ENCODE measurements at regions not wholly inside any gene's neighbourhood (a gene's known extent, or its start where the extent isn't known, plus 50 kb on each side); places are given as distances from the start of the nearest gene placed in this dataset.

GRCh38 chr4:158015241-158015640 lies 157.6 kb downstream of the GASK1B start:
- no peak for DNase-seq
- Mint-ChIP-seq H3K36me3 (ENCODE audit: unreplicated experiment) (no peaks in the 10 kb centered on the region), H3K4me3 (ENCODE audit: unreplicated experiment) (no peak overlapping the region), H3K27ac (ENCODE audit: unreplicated experiment) (no peak overlapping the region), H3K4me1 (ENCODE audit: low read depth, unreplicated experiment) (peaks cover 2% of the 10 kb centered on the region), H3K27me3 (ENCODE audit: unreplicated experiment) (no peaks in the 10 kb centered on the region), H3K9me3 (ENCODE audit: unreplicated experiment) (no peaks in the 10 kb centered on the region)
- TF ChIP-seq CTCF (IDR thresholded peaks at IDR 0.05; ENCODE audit: partially characterized antibody, unreplicated experiment): no peak

GRCh38 chr4:158013858-158014257 lies 159.0 kb downstream of the GASK1B start:
- no peaks in the 10 kb centered on the region for H3K36me3 Mint-ChIP-seq (ENCODE audit: unreplicated experiment)

DNA sequence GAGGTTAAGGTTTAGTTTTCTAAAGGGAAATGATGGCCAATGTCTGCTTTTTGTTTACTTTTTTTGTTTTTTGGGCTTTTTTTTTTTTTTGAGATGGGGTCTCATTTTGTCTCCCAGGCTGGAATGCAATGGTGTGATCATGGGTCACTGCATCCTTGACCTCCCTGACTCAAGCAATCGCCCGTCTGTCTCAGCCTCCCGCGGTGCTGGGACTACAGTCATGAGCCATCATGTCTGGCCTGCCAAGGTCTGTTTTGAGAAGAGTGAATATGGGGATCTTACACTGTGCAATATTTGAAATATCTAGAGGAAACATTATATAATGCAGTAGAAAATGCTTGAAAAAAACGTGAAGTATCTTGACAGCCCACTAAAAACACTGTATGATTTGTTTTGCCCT lies 162.5 kb downstream of the GASK1B start:
- no peak overlapping the region for H3K4me3 Mint-ChIP-seq (ENCODE audit: unreplicated experiment)
- H3K4me1 Mint-ChIP-seq (ENCODE audit: low read depth, unreplicated experiment): no peaks in the 10 kb centered on the region
- TF ChIP-seq CTCF (IDR thresholded peaks at IDR 0.05; ENCODE audit: partially characterized antibody, unreplicated experiment): no peak
- DNase-seq: no peak
- H3K27me3 Mint-ChIP-seq (ENCODE audit: unreplicated experiment): no peaks in the 10 kb centered on the region
- H3K9me3 Mint-ChIP-seq (ENCODE audit: unreplicated experiment): no peaks in the 10 kb centered on the region
- no peaks in the 10 kb centered on the region for H3K36me3 Mint-ChIP-seq (ENCODE audit: unreplicated experiment)
- H3K27ac Mint-ChIP-seq (ENCODE audit: unreplicated experiment): no peak overlapping the region

More at GRCh38 chr4:158013858-158014257, 159.0 kb downstream of the GASK1B start:
- TF ChIP-seq CTCF (IDR thresholded peaks at IDR 0.05; ENCODE audit: partially characterized antibody, unreplicated experiment): no peak
- no peak for DNase-seq
- no peak overlapping the region for H3K4me3 Mint-ChIP-seq (ENCODE audit: unreplicated experiment)
- H3K9me3 Mint-ChIP-seq (ENCODE audit: unreplicated experiment): no peaks in the 10 kb centered on the region
- no peaks in the 10 kb centered on the region for H3K27me3 Mint-ChIP-seq (ENCODE audit: unreplicated experiment)
- no peak overlapping the region for H3K27ac Mint-ChIP-seq (ENCODE audit: unreplicated experiment)
- H3K4me1 Mint-ChIP-seq (ENCODE audit: low read depth, unreplicated experiment): no peaks in the 10 kb centered on the region

DNA sequence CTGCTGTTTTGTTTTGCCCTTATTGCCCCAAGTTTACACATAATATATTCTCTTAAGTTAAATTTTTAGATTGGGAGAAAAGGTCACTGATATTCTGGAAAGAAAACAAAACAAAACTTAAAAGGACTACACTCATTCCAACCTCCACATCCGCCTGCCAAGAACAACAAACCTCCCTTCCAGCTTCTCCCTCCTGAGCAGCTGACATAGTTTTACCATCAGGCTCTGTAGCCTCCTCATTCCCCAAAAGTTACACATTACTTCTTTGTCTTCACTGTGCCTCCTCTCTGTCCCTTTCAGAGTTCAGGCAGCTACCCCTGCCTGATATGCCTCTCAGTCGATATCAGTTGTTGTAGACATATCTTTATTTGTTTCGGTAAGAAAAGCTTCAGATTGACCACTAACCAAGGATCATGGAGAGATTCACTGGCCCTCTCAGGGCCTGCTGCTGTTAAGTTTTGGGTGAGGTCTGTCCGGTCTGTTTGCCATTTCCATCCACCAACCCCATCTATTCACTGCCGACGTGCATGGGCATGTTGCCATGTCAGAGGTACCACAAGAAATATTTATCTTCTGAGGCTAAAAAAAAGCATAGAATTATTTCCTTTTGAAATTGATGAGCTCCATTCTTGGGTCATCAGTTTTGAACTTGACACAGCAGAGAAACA lies 164.1 kb downstream of the GASK1B start:
- no peak for DNase-seq
- Mint-ChIP-seq H3K27ac (ENCODE audit: unreplicated experiment) (no peak overlapping the region), H3K36me3 (ENCODE audit: unreplicated experiment) (no peaks in the 10 kb centered on the region), H3K4me3 (ENCODE audit: unreplicated experiment) (no peak overlapping the region), H3K9me3 (ENCODE audit: unreplicated experiment) (no peaks in the 10 kb centered on the region), H3K27me3 (ENCODE audit: unreplicated experiment) (no peaks in the 10 kb centered on the region), H3K4me1 (ENCODE audit: low read depth, unreplicated experiment) (no peaks in the 10 kb centered on the region)
- no peak for TF ChIP-seq CTCF (IDR thresholded peaks at IDR 0.05; ENCODE audit: partially characterized antibody, unreplicated experiment)

GRCh38 chr4:158007566-158007965 lies 165.3 kb downstream of the GASK1B start:
- DNase-seq: no peak
- Mint-ChIP-seq H3K27ac (ENCODE audit: unreplicated experiment) (no peak overlapping the region), H3K9me3 (ENCODE audit: unreplicated experiment) (no peaks in the 10 kb centered on the region), H3K36me3 (ENCODE audit: unreplicated experiment) (no peaks in the 10 kb centered on the region), H3K4me1 (ENCODE audit: low read depth, unreplicated experiment) (no peaks in the 10 kb centered on the region), H3K27me3 (ENCODE audit: unreplicated experiment) (no peaks in the 10 kb centered on the region), H3K4me3 (ENCODE audit: unreplicated experiment) (no peak overlapping the region)
- no peak for TF ChIP-seq CTCF (IDR thresholded peaks at IDR 0.05; ENCODE audit: partially characterized antibody, unreplicated experiment)

Measured in glutamatergic neuron (in vitro differentiated cells).